SK-N-SH (cell line): ENCODE measurements at regions not wholly inside any gene's neighbourhood (a gene's known extent, or its start where the extent isn't known, plus 50 kb on each side); places are given as distances from the start of the nearest gene placed in this dataset.
A peak's percentile ranks its signal among the peaks of the same experiment; 100 is the strongest.

ENCODE experiments used
- EP300 ChIP-seq, 2 experiments: IDR thresholded peaks; 2 replicates each; pipeline versions ENCODE4 v1.4.0 to v1.6.1; 2012; ENCODE audit warnings: borderline replicate concordance in 1 of 2, low read depth in 1 of 2, low read length in 1 of 2
- MXI1 ChIP-seq: IDR thresholded peaks from 2 replicates; pipeline ENCODE4 v1.6.1; 2012; ENCODE audit warnings: mild to moderate bottlenecking, low read depth, low read length, improper control_type of control experiment
- NRF1 ChIP-seq: IDR thresholded peaks from 2 replicates; pipeline ENCODE4 v1.6.1; 2012; ENCODE audit warnings: low read depth, mild to moderate bottlenecking, low read length
- RFX5 ChIP-seq: IDR thresholded peaks from 2 replicates; pipeline ENCODE4 v1.6.1; 2012; ENCODE audit warnings: mild to moderate bottlenecking, improper control_type of control experiment, low read length
- TCF12 ChIP-seq: IDR thresholded peaks from 2 replicates; pipeline ENCODE4 v1.4.0; 2012
- YY1 ChIP-seq: IDR thresholded peaks from 2 replicates; pipeline ENCODE4 v1.4.0; 2012; ENCODE audit warnings: low read depth, mild to moderate bottlenecking
- TF ChIP-seq, protein P1 (sequence below): IDR thresholded peaks from 2 replicates; pipeline ENCODE4 v1.6.1; 2012; ENCODE audit warnings: mild to moderate bottlenecking, low read depth, low read length, moderate library complexity
- TF ChIP-seq, protein P2 (sequence below): IDR thresholded peaks from 2 replicates; pipeline ENCODE4 v1.4.0; 2012; ENCODE audit warnings: low read depth, borderline replicate concordance
- TF ChIP-seq, protein P3 (sequence below): fragments of 200-600 bp; sonication (generic); IDR thresholded peaks from 2 replicates; pipeline ENCODE4 v1.6.1; 2017; ENCODE audit warnings: antibody characterized with exemption, mild to moderate bottlenecking, moderate library complexity

DNA sequence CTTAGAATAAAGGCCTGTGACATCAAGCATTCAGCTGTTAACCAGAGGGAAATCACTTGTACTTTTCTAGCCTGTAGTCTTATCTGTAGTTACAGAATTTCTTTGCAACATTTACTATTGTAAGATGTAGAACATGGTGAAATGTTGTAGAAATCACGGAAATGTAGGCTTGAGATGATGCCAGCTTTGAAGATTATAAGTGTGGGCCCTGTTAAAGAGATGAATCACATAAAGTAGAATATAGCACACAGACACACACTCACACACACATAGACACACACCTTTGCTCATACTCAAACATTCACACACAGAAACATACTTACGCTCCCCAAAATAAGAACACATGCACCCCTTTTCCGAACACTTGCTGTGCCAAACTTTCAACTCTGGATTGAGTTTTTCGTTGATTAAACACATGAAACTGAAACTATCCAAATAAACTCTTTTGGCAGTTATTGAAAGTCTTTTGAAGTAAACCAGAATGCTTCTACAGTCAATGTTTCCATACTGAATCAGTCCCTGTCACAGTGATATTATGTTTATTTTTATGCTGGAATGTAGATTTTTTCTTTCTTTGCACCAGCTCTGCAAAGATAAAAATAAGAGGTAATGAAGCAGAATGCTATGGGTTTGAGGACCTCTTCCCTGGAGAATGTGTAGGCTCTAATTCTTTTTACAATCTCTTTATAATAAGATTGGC, 230.3 kb upstream of the MEOX2 start:
- no peak for TF ChIP-seq RFX5
- TF ChIP-seq, protein P1, sequence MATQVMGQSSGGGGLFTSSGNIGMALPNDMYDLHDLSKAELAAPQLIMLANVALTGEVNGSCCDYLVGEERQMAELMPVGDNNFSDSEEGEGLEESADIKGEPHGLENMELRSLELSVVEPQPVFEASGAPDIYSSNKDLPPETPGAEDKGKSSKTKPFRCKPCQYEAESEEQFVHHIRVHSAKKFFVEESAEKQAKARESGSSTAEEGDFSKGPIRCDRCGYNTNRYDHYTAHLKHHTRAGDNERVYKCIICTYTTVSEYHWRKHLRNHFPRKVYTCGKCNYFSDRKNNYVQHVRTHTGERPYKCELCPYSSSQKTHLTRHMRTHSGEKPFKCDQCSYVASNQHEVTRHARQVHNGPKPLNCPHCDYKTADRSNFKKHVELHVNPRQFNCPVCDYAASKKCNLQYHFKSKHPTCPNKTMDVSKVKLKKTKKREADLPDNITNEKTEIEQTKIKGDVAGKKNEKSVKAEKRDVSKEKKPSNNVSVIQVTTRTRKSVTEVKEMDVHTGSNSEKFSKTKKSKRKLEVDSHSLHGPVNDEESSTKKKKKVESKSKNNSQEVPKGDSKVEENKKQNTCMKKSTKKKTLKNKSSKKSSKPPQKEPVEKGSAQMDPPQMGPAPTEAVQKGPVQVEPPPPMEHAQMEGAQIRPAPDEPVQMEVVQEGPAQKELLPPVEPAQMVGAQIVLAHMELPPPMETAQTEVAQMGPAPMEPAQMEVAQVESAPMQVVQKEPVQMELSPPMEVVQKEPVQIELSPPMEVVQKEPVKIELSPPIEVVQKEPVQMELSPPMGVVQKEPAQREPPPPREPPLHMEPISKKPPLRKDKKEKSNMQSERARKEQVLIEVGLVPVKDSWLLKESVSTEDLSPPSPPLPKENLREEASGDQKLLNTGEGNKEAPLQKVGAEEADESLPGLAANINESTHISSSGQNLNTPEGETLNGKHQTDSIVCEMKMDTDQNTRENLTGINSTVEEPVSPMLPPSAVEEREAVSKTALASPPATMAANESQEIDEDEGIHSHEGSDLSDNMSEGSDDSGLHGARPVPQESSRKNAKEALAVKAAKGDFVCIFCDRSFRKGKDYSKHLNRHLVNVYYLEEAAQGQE = no peak
- no peak for TF ChIP-seq NRF1
- no peak for TF ChIP-seq EP300 (IDR thresholded peaks at IDR 0.05; ENCODE audit: borderline replicate concordance in 1 of 2, low read depth in 1 of 2, low read length in 1 of 2)
- TF ChIP-seq, protein P2, sequence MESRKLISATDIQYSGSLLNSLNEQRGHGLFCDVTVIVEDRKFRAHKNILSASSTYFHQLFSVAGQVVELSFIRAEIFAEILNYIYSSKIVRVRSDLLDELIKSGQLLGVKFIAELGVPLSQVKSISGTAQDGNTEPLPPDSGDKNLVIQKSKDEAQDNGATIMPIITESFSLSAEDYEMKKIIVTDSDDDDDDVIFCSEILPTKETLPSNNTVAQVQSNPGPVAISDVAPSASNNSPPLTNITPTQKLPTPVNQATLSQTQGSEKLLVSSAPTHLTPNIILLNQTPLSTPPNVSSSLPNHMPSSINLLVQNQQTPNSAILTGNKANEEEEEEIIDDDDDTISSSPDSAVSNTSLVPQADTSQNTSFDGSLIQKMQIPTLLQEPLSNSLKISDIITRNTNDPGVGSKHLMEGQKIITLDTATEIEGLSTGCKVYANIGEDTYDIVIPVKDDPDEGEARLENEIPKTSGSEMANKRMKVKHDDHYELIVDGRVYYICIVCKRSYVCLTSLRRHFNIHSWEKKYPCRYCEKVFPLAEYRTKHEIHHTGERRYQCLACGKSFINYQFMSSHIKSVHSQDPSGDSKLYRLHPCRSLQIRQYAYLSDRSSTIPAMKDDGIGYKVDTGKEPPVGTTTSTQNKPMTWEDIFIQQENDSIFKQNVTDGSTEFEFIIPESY = no peak
- peak; percentile 55; the same call in 1 of the 2 replicates for TF ChIP-seq TCF12
- TF ChIP-seq, protein P3, sequence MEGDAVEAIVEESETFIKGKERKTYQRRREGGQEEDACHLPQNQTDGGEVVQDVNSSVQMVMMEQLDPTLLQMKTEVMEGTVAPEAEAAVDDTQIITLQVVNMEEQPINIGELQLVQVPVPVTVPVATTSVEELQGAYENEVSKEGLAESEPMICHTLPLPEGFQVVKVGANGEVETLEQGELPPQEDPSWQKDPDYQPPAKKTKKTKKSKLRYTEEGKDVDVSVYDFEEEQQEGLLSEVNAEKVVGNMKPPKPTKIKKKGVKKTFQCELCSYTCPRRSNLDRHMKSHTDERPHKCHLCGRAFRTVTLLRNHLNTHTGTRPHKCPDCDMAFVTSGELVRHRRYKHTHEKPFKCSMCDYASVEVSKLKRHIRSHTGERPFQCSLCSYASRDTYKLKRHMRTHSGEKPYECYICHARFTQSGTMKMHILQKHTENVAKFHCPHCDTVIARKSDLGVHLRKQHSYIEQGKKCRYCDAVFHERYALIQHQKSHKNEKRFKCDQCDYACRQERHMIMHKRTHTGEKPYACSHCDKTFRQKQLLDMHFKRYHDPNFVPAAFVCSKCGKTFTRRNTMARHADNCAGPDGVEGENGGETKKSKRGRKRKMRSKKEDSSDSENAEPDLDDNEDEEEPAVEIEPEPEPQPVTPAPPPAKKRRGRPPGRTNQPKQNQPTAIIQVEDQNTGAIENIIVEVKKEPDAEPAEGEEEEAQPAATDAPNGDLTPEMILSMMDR = no peak
- TF ChIP-seq YY1 = no peak
- no peak for TF ChIP-seq MXI1
